GM18499 (cell line): ENCODE measurements at regions not wholly inside any gene's neighbourhood (a gene's known extent, or its start where the extent isn't known, plus 50 kb on each side); places are given as distances from the start of the nearest gene placed in this dataset.

Source experiments
- ATAC-seq: cut with Tn5 transposase; IDR thresholded peaks from one replicate; pipeline ENCODE4 v1.9.1; 2021; ENCODE audit warnings: moderate number of reproducible peaks; ENCODE audit not compliant: insufficient read depth, unreplicated experiment

GRCh38 chr11:103530257-103530656 lies 421.0 kb downstream of the DYNC2H1 start:
- no peak for ATAC-seq

- ATAC-seq, result no peak
Measured at GRCh38 chr11:103532133-103532788, 423.0 kb downstream of the DYNC2H1 start.

- no peak for ATAC-seq
Measured at GRCh38 chr11:103534191-103534590, 425.0 kb downstream of the DYNC2H1 start.

- no peak for ATAC-seq
Measured at GRCh38 chr11:103534959-103535358, 425.7 kb downstream of the DYNC2H1 start.

- ATAC-seq, result no peak
Measured at GRCh38 chr11:103536335-103536722, 427.1 kb downstream of the DYNC2H1 start.

- no peak for ATAC-seq
Measured at GRCh38 chr11:103537904-103538502, 428.8 kb downstream of the DYNC2H1 start.

GRCh38 chr11:103539166-103539565 lies 429.9 kb downstream of the DYNC2H1 start:
- ATAC-seq, result no peak

GRCh38 chr11:103541186-103541795 lies 432.1 kb downstream of the DYNC2H1 start:
- ATAC-seq, result no peak

- ATAC-seq, result no peak
Measured at GRCh38 chr11:103542851-103543250, 433.6 kb downstream of the DYNC2H1 start.

GRCh38 chr11:103543456-103543855 lies 434.2 kb downstream of the DYNC2H1 start:
- no peak for ATAC-seq

GRCh38 chr11:103544874-103545273 lies 435.6 kb downstream of the DYNC2H1 start:
- no peak for ATAC-seq

GRCh38 chr11:103545551-103545950 lies 436.3 kb downstream of the DYNC2H1 start:
- ATAC-seq, result no peak

GRCh38 chr11:103546236-103546635 lies 437.0 kb downstream of the DYNC2H1 start:
- ATAC-seq, result no peak

- ATAC-seq, result no peak
Measured at GRCh38 chr11:103547024-103547423, 437.8 kb downstream of the DYNC2H1 start.

GRCh38 chr11:103547691-103548090 lies 438.5 kb downstream of the DYNC2H1 start:
- no peak for ATAC-seq

GRCh38 chr11:103548838-103549237 lies 439.6 kb downstream of the DYNC2H1 start:
- ATAC-seq, result no peak

GRCh38 chr11:103550811-103551210 lies 441.6 kb downstream of the DYNC2H1 start:
- ATAC-seq, result no peak

GRCh38 chr11:103552086-103552485 lies 442.9 kb downstream of the DYNC2H1 start:
- ATAC-seq, result no peak

- no peak for ATAC-seq
Measured at GRCh38 chr11:103556171-103556570, 446.9 kb downstream of the DYNC2H1 start.

- ATAC-seq, result no peak
Measured at GRCh38 chr11:103566116-103566515, 456.9 kb downstream of the DYNC2H1 start.

GRCh38 chr11:103581760-103582159 lies 454.7 kb upstream of the DDI1 start:
- no peak for ATAC-seq
